ENCODE measurements at regions not wholly inside any gene's neighbourhood (a gene's known extent, or its start where the extent isn't known, plus 50 kb on each side); places are given as distances from the start of the nearest gene placed in this dataset.

GRCh38 chr11:13118194-13118593 lies 109.1 kb downstream of the RASSF10 start:
- no peaks in the 10 kb centered on the region for H3K27me3 Mint-ChIP-seq (ENCODE audit: unreplicated experiment)
- CTCF ChIA-PET: interaction anchor here (0.8 kb wide), 1 partner anchor 24 kb away, joined by 3 read pairs; no protein-coding TSS in a partner anchor
- DNase-seq: no peak
- no TSS peak for BruUV-seq (replicated peaks)
- peaks cover 69% of the 10 kb centered on the region for H3K4me1 Mint-ChIP-seq (ENCODE audit: low read depth, unreplicated experiment)
- H3K9me3 Mint-ChIP-seq (ENCODE audit: low read depth, unreplicated experiment): peaks cover 2% of the 10 kb centered on the region
- H3K36me3 Mint-ChIP-seq (ENCODE audit: insufficient read depth, unreplicated experiment): no peaks in the 10 kb centered on the region
- H3K4me3 Mint-ChIP-seq (ENCODE audit: low read depth, unreplicated experiment): peak overlapping the region; percentile 13
- intact Hi-C loops (cut with micrococcal nuclease; ENCODE audit: unreplicated experiment): no loop called here
- no peak for TF ChIP-seq CTCF (IDR thresholded peaks at IDR 0.05; ENCODE audit: unreplicated experiment)
- H3K27ac Mint-ChIP-seq (ENCODE audit: unreplicated experiment): peak overlapping the region; percentile 77

- Mint-ChIP-seq H3K4me1 (ENCODE audit: low read depth, unreplicated experiment) (peaks cover 69% of the 10 kb centered on the region), H3K27ac (ENCODE audit: unreplicated experiment) (no peak overlapping the region), H3K9me3 (ENCODE audit: low read depth, unreplicated experiment) (peaks cover 7% of the 10 kb centered on the region), H3K27me3 (ENCODE audit: unreplicated experiment) (no peaks in the 10 kb centered on the region), H3K36me3 (ENCODE audit: insufficient read depth, unreplicated experiment) (no peaks in the 10 kb centered on the region), H3K4me3 (ENCODE audit: low read depth, unreplicated experiment) (no peak overlapping the region)
- CTCF ChIA-PET: interaction anchor here (0.8 kb wide), 1 partner anchor 25 kb away, joined by 3 read pairs; no protein-coding TSS in a partner anchor
- no peak for DNase-seq
- no peak for TF ChIP-seq CTCF (IDR thresholded peaks at IDR 0.05; ENCODE audit: unreplicated experiment)
- intact Hi-C loops (cut with micrococcal nuclease; ENCODE audit: unreplicated experiment): no loop called here
- no TSS peak for BruUV-seq (replicated peaks)
Measured at GRCh38 chr11:13118650-13119049, 109.5 kb downstream of the RASSF10 start.

GRCh38 chr11:13119361-13119760 lies 110.2 kb downstream of the RASSF10 start:
- CTCF ChIA-PET: no interaction called here
- TF ChIP-seq CTCF (IDR thresholded peaks at IDR 0.05; ENCODE audit: unreplicated experiment): no peak
- intact Hi-C loops (cut with micrococcal nuclease; ENCODE audit: unreplicated experiment): no loop called here
- H3K27ac Mint-ChIP-seq (ENCODE audit: unreplicated experiment): no peak overlapping the region
- no peak overlapping the region for H3K4me3 Mint-ChIP-seq (ENCODE audit: low read depth, unreplicated experiment)
- peaks cover 68% of the 10 kb centered on the region for H3K4me1 Mint-ChIP-seq (ENCODE audit: low read depth, unreplicated experiment)
- H3K27me3 Mint-ChIP-seq (ENCODE audit: unreplicated experiment): no peaks in the 10 kb centered on the region
- DNase-seq: no peak
- no TSS peak for BruUV-seq (replicated peaks)
- peaks cover 8% of the 10 kb centered on the region for H3K9me3 Mint-ChIP-seq (ENCODE audit: low read depth, unreplicated experiment)
- no peaks in the 10 kb centered on the region for H3K36me3 Mint-ChIP-seq (ENCODE audit: insufficient read depth, unreplicated experiment)

GRCh38 chr11:13119941-13120520 lies 110.9 kb downstream of the RASSF10 start:
- H3K27me3 Mint-ChIP-seq (ENCODE audit: unreplicated experiment): no peaks in the 10 kb centered on the region
- no peak overlapping the region for H3K4me3 Mint-ChIP-seq (ENCODE audit: low read depth, unreplicated experiment)
- no peak for DNase-seq
- no peak for TF ChIP-seq CTCF (IDR thresholded peaks at IDR 0.05; ENCODE audit: unreplicated experiment)
- intact Hi-C loops (cut with micrococcal nuclease; ENCODE audit: unreplicated experiment): no loop called here
- peaks cover 8% of the 10 kb centered on the region for H3K9me3 Mint-ChIP-seq (ENCODE audit: low read depth, unreplicated experiment)
- no peak overlapping the region for H3K27ac Mint-ChIP-seq (ENCODE audit: unreplicated experiment)
- CTCF ChIA-PET: interaction anchor here (1.2 kb wide), 1 partner anchor 156 kb away, joined by 4 read pairs; no protein-coding TSS in a partner anchor
- BruUV-seq (replicated peaks): no TSS peak
- H3K4me1 Mint-ChIP-seq (ENCODE audit: low read depth, unreplicated experiment): peaks cover 61% of the 10 kb centered on the region
- H3K36me3 Mint-ChIP-seq (ENCODE audit: insufficient read depth, unreplicated experiment): no peaks in the 10 kb centered on the region
